ENCODE measurements at regions not wholly inside any gene's neighbourhood (a gene's known extent, or its start where the extent isn't known, plus 50 kb on each side); places are given as distances from the start of the nearest gene placed in this dataset.
"Not testable (repeated sequence)": the region's sequence is repeated elsewhere in the genome, so short reads cannot be mapped to it uniquely, and the experiment has no call there.

DNA sequence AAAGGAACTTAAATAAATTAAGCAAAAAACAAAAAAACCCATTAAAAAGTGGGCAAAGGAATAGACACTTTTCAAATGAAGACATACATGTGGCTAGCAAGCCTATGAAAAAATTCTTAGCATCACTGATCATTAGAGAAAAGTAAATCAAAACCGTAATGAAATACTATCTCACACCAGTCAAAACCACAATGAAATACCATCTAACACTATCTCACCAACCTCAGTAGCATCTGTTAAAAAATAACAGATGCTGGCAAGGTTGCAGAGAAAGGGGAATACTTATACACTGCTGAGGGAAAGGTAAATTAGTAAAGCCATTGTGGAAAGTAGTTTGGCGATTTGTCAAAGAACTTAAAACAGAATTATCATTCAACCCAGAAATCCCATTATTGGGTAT, 381.1 kb downstream of the FLRT2 start:
- no peak for DNase-seq

DNA sequence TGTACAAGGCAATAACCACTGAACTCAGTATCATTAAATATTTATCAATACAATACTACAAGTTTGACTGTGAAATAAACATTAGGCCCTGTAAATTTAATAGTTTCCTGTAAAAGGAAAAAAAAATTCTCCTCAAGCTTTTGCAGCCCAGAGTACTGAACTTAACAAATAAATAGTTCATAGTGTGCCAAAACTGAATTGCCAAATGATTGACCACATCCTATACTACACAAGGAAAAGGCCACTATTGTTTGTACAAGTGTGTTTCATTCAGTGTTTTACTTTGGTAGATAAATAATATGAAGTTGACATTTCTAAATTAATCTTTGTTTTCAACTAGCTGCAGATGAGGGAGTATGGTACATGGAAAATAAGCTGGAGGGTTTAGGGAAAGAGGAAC, 379.6 kb downstream of the FLRT2 start:
- peak; percentile 25 for DNase-seq

DNA sequence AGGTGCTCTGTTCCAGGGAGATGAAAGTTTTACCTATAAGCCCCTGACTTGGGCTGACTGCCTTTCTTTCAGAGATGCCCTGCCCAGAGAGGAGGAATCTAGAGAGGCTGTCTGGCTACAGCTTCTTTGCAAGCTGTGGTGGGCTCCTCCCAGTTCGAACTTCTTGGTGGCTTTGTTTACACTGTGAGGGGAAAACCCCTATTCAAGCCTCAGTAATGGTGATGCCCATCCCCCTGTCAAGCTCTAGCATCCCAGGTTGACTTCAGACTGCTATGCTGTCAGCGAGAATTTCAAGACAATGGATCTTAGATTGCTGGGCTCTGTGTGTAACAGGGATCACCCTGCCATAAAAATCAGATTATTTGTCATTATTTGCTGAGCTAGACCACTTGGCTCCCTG, 377.6 kb downstream of the FLRT2 start:
- DNase-seq: no peak

DNA sequence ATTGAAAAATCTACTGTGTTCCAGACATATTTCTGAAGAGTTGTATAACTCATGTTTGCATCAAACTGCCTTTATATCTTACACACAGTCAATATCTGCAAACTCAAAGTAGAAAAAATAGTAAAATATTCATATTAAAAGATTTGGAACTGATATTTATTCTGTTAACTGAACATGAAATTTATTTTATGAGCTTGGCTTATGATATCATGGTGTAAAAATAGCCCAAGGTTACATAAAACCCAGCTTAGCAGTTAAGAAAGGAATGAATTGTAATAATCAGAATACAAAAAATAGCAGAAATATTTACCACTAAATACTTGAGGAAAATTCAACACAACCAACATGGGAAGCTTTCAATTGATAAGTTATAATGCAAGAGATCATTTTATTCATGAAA, 367.9 kb downstream of the FLRT2 start:
- no peak for DNase-seq

DNA sequence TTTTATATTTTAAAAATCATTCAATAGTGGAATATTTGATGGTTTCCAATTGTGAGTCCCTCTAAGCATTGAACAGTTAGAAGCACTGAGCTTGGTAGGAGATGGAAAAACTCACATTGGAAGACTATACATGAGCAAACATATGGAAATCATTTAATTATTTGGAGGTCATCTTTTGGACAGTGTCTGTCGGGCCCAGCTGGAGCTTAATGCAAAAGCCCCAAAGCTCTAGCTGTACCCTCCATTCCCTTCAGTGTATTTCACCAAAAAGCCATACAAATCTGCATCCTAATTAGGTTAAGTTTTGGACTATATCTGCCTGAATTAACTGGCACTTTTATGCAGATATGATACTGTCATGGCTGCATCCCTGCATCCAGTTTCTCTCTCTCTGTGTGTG, 365.7 kb downstream of the FLRT2 start:
- DNase-seq: no peak

DNA sequence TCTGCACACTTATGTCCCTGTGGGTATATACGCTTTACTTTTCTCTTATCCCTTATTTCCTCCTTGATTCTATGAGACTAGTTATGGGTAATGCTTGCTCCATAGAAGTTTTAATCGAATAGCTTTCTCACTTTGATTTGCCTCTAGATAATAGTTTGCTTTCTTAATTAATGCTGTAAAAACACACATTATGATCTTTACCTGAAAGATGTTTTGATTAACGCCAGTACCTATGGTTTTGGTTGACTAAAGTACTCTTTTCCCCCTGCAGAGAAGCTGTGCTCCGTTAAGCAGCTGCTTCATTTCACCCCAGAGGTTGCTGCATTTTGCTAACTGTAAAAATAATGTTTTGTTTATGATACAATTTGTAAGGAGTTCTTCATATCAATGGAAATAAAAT, 362.3 kb downstream of the FLRT2 start:
- DNase-seq: no peak

DNA sequence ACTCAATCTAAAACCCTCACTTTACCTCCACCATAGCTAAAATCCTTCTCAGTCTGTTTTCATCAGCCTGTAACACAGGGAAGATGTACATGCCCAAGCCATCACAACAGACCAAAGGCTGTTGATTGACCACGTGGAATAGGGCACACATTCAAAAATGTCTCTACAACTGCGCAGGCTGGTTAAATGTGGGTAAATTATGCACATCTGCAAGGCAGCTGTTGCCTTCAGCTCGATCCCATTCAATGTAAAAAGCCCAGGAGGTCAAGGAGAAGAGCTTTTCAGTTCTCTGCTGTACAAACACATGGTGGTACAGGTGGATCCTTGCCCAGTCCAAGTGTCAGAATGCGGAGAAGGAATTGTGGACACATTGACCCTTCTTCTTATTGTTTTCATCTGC, 354.0 kb downstream of the FLRT2 start:
- DNase-seq: no peak

DNA sequence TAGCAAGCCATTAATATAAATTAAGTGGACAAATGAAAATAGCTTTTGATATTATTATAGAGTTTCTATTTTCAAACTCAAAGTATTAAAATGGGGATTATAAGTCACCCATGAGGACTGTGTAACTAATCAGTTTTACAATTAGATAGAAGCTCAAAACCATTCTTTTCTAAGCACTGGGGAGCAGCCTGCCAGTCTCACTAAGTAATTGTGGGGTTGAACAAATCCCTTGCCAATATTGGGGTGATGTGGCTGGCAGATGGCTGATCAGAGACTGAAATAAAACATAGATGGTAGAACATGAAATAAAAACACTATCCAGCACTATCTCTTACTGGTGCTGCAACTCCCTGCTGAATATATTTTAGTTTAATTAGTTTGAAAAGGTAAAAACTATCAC, 353.2 kb downstream of the FLRT2 start:
- no peak for DNase-seq

DNA sequence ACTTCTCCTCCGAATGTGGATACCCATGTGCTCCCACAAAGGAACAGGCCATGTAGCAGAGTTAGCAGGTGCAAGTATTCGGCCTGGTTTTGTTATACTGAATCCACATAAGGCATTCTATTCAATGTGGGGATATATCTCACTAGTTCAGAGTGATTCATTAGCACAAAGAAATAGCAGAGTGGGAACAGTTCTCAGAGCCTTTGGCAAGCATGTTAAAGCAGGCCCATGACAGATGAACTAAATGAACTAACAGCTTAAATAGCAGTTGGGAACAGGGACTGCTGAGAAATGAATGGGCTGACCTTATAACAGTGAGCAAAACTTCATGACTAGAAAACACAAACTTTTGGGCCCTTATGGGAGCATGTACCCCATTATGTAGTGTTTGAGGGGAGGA, 352.0 kb downstream of the FLRT2 start:
- no peak for DNase-seq

DNA sequence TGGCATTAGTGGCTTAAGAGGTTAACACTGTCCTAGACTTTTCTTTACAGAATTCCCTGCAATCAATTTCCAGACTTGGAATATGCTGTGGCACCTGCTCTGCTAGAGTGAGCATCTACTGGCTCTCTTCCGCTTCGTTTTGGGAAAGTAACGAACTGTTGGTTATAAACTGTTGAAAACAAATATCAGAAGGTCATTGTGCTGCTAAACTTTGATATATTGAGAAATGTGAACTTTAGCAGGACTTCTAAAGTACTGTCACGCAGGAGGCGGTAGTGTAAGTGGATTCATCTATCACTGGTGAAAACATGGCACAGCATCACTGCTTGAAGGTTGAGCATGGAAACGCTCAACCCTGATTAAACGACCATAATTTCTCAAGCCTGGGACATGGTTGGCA, 348.9 kb downstream of the FLRT2 start:
- no peak for DNase-seq

DNA sequence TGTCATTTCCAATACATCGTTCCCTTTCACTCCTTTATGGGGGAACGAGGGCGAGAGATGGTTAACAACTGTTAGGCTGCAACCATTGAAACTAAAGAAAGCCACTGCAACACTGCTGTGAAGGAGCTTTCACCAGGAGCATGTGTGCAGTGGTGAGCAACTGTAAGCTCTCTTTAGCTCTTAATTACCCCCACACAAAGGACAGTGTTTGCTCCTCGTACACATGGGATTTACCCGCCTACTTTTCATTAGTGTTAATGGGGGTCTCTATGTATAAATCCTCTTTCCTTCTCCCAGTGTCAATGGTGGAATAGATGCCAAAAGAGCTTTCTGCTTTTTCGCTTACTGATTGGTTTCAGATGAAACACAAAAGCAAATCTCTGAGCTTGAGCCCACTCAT, 343.1 kb downstream of the FLRT2 start:
- DNase-seq: no peak

DNA sequence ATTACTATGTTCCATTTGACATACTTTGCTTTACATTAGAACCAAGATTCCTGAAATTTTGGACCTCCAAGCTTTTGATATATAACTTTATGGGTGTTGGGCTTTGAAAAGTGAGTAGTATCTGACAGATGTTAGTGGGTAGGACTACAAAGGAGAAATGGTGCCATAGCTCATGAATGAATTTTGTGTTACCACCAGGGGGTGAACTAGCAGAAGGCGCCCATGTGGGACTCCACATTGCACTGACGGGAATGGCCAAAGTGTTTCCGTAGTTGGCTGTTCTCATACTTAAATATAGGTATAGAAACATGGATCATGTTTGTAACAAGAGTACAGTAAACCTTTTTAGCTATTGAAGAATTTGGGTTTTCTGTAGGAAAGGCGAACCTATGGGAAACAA, 337.5 kb downstream of the FLRT2 start:
- no peak for DNase-seq

DNA sequence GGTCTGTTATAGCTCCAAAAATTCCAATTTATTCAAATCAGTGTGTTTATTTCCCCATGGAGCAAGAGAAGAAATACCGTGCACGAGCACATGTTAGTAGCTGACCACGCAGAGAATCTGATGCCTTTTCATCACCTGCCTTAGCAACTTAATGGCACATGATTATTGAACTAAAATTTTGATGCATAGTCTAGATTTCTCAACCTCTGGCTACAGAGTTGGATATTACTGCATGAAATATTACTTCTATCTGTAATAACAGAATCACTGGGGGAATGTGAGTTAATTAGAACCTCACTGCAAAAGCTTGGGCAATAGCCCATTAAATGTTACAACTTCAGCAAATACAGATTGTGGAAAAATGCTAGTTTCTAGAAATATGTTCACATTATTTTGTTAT, 335.8 kb downstream of the FLRT2 start:
- no peak for DNase-seq

DNA sequence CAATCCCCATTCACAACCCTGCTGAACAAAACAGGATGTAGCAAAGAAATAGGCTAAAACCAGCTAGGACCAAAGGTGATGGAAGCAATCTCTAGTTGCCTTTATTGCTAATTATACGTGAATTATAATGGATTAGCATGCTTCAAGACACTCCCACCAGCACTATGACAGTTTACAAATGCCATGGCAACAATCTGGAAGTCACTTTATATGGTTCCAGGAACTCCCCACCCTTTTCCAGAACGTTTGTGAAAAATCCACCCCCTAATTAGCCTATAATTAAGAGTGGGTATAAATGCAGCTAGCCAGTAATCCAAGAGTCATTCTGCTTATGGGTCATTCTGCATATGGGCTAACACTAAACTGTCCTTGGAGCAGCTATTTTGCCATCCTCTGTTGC, 328.7 kb downstream of the FLRT2 start:
- no peak for DNase-seq

DNA sequence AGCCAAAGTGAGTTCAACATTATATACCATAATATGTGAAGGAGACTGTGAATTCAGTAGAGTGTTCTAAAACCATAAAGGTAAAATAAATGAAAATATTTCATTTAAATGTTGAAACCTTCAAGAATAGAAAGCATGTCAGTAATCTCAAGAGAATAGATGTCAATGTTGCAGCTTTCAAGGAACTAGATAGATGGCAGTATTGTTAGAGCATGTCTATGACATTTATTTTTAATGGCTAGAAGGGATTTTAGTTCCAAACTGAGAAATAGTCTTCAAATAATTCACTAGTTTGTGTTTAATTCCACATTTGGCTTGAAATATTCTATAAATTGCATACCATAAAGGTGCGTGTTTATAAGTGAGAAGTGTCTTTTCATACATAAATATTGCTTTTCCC, 326.5 kb downstream of the FLRT2 start:
- no peak for DNase-seq

DNA sequence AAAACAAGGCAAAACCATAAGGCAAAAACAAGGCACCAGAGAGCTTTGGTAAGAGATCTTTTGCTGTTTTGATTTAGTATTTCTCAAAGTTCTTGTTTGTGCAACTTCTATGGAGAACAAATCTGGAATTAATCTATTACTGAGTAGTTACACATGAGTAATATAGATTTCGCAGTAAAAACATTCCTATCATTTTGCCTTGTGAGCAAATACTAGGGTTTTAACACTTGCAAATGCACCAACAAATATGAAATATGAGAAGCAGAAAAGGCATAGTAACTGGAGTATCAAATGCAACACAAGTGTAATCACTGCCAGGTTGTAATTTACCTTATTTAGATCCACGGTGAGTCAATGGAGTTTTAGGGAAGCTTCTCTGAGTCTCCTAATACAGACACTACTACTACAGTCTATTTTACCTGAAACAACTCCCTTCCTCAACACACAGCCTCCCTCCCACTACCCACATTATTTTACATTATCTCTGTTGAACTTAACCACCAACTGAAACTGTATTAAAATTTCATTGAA, 324.1 kb downstream of the FLRT2 start:
- no peak for DNase-seq

DNA sequence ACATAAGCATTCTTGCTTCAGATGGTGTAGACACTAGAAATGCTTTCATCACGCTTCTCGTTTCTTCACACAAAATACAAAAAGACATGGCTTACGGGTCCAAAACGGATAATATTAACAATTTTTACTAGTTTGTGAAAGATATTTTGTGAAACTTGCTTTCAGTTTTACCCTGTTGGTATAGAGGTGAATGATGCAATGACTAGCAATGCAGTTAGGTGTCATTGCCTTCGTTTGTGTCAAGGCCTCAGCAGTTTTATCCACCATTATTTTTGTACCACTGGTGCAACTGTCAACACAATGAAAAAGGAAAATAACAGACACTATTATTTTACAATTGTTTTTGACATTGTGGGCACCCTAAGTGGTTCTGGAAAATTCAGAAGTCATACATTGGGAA, 323.0 kb downstream of the FLRT2 start:
- no peak for DNase-seq

DNA sequence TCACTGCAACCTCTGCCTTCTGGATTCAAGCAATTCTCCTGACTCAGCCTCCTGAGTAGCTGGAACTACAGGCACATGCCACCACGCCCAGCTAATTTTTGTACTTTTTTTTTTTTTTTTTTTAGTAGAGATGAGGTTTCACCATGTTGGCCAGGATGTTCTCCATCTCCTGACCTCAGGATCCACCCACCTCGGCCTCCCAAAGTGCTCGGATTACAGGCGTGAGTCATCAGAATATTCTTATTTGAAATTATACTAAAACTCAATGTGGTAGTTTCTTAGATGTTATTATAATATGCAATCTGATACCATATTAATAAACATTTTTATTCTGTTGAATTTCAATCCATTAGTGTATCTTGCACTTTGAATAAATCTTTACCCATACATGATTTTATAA, 322.2 kb downstream of the FLRT2 start:
- DNase-seq: not testable (repeated sequence)

DNA sequence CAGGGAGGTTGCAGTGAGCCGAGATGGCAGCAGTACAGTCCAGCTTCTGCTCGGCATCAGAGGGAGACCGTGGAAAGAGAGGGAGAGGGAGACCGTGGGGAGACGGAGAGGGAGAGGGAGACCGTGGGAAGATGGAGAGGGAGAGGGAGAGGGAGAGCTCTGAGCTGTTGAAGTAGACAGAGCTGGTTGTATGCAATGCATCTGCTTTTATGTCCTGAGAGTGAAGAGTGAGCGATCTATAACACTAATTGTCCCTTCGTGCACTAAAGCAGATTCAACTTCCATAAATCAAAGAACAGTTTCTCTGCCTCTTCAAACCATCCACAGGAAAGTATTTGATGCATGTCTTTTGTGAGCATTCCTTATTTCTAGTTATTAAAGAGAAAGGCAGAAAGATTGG, 300.6 kb downstream of the FLRT2 start:
- DNase-seq: not testable (repeated sequence)

DNA sequence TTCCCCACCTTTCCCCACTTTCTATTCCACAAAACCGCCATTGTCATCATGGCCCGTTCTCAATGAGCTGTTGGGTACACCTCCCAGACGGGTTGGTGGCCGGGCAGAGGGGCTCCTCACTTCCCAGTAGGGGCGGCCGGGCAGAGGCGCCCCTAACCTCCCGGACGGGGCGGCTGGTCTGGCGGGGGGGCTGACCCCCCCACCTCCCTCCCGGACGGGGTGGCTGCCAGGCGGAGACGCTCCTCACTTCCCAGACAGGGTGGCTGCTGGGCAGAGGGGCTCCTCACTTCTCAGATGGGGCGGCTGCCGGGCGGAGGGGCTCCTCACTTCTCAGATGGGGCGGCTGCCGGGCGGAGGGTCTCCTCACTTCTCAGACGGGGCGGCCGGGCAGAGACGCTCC, 299.7 kb downstream of the FLRT2 start:
- DNase-seq: not testable (repeated sequence)

DNA sequence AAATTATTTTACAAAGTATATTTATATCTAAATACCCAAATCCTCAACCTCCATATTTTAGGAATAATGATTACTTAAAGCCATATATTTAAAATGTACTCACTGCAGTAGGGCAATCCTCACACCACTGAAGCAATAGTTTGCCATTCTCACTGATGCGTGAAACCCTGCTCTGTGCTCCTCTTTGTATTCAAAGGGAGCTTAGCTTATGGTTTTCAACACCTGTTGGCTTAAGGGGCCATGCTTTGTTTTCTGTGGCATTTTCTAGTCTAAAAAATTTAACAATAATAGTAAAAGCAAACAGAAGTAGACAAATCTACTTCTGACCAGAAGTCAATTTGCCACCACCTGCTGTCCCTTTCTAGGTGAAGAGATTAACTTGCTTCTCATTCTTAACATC, 294.6 kb downstream of the FLRT2 start:
- peak; percentile 57 for DNase-seq

DNA sequence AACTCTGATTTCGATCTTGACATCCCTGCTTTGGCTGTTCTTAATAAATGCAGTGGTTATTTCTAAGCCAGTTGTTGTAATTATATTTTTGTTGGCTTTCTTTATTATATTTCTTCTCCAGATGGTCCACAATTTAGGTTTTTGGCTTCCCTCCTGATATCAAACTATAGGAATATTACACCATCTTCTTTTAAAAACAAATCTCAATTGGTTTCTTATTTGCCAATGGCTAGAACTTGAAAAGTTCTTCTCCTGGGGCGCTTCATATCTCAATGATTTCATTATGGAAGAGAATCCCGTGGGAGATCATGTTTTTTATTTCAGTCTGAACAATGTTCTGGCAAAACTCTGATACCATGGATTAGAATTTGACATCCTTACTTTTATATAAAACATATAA, 292.3 kb downstream of the FLRT2 start:
- DNase-seq: no peak

DNA sequence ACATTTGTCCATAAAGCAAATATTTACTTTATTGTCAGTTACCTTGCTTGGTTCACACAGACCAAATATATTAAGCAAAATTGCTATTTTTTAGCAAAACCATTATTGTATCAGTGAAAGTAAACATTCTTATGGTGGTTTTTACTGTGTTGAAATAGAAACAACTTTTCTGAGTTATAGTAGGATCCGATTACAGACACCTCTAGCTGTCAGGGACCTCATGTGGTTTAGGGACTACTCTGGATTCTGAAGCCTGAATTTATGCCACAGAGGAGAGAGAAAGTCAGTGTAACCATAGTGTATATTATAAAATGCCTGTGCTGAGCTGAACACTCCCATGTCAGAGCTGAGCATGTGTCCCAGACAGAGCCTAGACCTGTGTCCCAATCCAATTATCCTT, 287.5 kb downstream of the FLRT2 start:
- DNase-seq: no peak

DNA sequence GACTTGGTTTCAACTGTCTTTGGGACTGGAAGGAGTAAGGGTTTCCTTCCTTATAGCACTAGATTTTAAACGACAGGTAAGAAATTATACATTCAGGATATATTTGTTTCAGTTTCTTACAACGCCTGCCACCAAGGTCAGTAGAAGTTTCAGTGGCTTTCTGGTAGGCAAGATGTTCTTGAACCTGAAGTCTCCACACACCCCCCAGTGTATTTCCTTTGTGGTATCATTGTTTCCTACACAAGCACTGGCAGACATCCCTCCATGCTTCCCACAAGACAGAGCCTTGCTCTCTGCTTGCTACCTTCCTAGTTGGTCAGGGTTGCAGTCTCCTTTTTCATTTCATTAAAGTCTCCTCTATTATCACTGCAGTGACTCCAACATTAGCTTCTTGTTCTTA, 283.1 kb downstream of the FLRT2 start:
- no peak for DNase-seq

DNA sequence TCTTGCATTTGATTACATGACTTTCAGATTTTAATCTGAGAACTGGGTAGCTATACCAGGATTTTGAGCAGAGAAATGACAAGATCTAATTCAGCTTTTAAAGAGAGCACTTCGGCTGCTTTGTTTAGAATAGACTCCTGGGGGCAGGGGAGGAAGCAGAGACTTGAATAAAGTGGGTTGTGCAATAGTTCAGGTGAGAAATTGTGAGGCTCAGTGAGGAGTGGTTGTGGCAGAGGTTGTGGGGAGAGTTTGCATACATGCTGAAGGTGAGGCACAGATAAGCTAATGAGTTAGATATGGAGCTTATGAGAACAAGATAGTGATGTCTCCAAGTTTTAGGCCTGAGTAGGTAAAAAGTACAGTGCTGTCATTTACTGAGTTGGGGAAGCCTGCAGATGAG, 281.4 kb downstream of the FLRT2 start:
- DNase-seq: no peak

DNA sequence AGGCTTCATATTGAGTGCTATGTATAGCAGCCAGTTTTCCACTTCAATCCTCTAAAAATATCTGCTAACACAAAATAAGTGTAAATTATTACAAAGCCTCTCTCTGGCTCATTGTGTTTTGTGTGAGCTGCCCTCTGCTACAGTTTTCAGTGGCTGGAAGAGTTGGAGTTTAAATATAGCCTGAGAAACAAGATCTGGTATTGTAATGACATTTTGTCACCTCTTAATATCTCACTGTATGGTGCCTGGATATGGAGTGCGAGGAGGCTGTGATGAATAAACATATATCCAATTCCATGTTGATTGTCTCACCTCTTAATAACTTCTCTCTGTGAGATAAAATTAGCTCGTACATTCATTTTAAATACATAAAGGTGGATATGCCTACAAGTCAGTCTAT, 269.7 kb downstream of the FLRT2 start:
- no peak for DNase-seq

Measured in NCI-H774 (cell line).